ENCODE measurements at regions not wholly inside any gene's neighbourhood (a gene's known extent, or its start where the extent isn't known, plus 50 kb on each side); places are given as distances from the start of the nearest gene placed in this dataset.
"Not testable (repeated sequence)": the region's sequence is repeated elsewhere in the genome, so short reads cannot be mapped to it uniquely, and the experiment has no call there.

- no peak for DNase-seq
These were observed 227.4 kb downstream of the RPAP3 start for GRCh38 chr12:47478426-47478825.

DNA sequence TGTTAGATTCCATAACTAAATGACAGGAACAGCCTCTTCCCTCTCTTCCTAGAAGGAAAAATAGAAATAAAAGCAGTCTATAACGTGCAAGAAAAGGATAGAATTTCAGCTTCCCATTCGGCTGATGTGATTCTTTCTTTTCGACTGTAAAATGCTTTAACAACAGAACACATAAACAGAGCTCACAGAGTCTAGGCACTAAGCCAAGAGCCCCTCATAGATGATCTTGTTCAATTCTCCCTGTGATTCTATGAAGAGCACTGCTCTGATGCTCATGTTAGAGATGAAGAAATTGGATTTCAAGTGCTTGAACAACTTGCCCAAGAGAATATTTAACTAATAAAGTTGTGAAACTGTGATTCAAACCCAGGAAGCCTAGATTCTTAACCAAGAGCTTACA is 232.7 kb downstream of the RPAP3 start:
- DNase-seq = no peak

- DNase-seq = not testable (repeated sequence)
These were observed 235.5 kb downstream of the RPAP3 start for GRCh38 chr12:47470349-47470748.

DNA sequence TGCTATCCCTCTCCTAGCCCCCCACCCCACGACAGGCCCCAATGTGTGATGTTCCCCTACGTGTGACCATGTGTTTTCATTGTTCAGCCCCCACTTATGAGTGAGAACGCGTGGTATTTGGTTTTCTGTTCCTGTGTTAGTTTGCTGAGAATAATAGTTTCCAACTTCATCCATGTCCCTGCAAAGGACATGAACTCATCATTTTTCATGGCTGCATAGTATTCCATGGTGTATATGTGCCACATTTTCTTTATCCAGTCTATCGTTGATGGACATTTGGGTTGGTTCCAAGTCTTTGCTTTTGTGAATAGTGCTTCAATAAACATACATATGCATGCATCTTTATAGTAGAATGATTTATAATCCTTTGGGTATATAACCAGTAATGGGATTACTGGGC is 241.9 kb downstream of the RPAP3 start:
- not testable (repeated sequence) for DNase-seq

- DNase-seq = no peak
These were observed 247.6 kb downstream of the RPAP3 start for GRCh38 chr12:47458279-47458678.

DNA sequence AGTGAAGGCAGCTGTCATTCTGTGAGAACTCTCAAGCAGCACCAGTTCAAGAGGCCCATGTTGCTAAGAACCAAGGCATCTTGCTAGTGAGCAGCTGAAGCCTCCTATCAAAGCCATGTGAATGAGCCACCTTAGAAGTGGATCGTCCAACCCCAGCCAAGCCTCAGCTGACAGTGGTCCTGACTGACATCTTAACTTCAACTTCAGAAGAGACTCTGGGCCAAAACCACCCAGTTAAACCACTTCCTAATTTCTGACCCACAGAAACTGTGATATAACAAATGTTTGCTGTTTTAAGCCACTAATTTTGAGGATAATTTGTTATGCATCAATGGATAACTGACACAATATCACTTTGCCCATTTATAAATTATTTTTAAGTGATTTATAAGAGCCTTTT is 256.0 kb downstream of the RPAP3 start:
- DNase-seq = no peak

DNA sequence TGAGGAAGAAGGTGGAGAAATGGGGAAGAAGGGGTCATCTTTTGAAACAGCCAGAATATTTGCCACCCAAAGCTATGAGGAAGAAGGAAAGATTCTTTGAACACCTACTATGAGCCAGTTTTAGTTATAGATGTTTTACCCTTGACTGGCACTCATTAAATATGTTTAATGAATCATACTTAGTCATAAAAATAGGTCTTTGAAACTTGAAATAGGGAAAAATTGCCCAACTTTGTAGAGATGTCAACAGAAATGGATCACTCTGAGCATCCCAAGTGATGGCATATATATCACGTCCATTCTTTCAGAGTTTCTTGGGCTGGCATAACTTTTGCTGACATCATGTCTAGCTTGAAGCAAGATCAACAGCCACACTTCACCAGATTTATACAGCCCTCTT is 263.5 kb downstream of the RPAP3 start:
- no peak for DNase-seq

DNA sequence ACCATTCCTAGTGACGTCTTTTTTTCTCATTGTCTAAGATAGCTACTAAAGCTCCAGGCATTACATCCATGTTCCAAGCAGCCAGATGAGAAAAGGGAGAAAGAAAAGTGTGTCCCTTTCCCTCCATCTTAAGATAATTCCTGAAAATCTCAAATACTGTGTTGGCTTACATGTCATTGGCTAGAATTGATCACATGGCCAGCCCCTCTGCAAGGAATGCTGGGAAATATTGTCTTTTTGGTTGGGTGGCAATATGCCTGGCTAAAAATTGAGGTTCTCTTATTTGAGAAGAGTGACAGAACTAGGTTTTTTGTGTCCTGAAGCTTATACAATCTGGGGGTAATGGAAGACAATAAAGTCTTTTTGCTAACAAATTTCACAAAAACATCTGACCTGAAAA is 264.3 kb downstream of the RPAP3 start:
- no peak for DNase-seq

DNA sequence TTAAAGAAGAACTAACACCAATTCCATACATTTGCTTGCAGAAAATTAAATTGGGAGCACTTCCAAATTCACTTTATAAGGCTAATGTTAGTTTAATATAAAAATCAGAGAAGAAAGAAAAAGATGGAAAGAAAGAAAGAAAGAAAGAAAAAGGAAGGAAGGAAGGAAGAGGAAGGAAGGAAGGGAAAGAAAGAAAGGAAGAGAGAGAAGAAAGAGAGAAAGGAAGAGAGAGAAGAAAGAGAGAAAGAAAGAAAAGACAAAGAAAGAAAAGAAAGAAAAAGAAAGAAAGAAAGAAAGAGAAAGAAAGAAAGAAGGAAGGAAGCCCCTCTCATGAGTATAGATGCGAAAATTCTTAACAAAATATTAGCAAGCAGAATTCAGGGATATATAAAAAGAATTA is 267.7 kb downstream of the RPAP3 start:
- no peak for DNase-seq

- no peak for DNase-seq
These were observed 268.3 kb downstream of the RPAP3 start for GRCh38 chr12:47437570-47437969.

DNA sequence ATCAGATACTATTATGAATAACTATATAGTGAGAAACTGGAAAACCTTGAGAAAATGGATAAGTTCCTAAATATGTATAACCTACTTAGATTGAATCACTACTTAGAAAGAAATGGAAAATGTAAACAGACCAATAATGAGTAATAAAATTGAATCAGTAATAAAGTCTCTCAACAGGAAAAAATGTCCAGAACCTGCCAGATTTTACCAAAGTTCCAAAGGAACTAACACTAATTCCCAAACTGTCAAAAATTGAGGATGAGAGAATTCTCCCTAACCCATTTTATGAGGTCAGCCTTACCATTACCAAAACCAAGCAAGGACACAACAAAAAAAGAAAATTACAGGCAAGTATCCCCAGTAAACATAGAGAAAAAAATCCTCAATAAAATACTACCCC is 272.0 kb downstream of the RPAP3 start:
- no peak for DNase-seq

DNA sequence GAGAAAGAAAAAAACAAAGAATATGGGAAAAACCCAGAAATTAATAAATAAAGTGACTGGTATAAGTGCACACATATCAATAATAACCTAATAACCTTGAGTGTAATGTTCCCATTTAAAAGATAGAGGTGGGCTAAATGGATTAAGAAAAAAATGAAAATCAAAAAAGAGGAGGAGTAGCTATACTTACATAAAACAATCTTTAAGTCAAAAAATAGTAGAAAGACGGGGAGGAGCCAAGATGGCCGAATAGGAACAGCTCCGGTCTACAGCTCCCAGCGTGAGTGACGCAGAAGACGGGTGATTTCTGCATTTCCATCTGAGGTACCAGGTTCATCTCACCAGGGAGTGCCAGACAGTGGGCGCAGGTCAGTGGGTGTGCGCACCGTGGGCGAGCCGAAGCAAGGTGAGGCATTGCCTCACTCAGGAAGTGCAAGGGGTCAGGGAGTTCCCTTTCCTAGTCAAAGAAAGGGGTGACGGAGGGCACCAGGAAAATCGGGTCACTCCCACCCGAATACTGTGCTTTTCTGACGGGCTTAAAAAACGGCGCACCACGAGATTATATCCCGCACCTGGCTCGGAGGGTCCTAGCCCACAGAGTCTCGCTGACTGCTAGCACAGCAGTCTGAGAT is 279.0 kb downstream of the RPAP3 start:
- not testable (repeated sequence) for DNase-seq

GRCh38 chr12:47422611-47423010 is 283.2 kb downstream of the RPAP3 start:
- DNase-seq = no peak

GRCh38 chr12:47419497-47419896 is 286.3 kb downstream of the RPAP3 start:
- DNase-seq = no peak

- DNase-seq = no peak
These were observed 287.9 kb downstream of the RPAP3 start for GRCh38 chr12:47417955-47418354.

- no peak for DNase-seq
These were observed 288.7 kb downstream of the RPAP3 start for GRCh38 chr12:47417121-47417520.

- DNase-seq = no peak
These were observed 290.8 kb downstream of the RPAP3 start for GRCh38 chr12:47415054-47415453.

GRCh38 chr12:47414511-47414910 is 291.3 kb downstream of the RPAP3 start:
- DNase-seq = no peak

DNA sequence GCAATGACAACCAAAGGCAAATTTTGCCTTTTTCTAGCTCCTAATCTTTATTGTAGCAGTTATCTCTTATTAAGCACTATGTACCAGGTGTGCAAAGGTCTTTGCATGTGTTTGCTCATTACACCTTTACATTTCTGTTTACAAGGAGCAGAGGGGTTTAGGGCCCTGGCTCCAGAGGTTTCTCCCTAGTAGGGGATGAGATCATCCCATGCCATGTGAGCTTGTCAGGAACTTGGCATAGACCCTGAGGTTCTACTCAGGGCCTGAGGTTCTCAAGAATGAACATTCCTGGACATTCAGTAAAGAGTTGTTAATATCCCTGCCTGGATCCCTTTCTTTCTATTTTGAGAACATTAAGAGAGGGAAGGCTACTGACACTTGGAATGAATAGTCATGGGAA is 292.0 kb downstream of the RPAP3 start:
- DNase-seq = peak in 1 of 2 experiments; percentile 4

- DNase-seq = no peak
These were observed 293.1 kb downstream of the RPAP3 start for GRCh38 chr12:47412601-47413236.

DNA sequence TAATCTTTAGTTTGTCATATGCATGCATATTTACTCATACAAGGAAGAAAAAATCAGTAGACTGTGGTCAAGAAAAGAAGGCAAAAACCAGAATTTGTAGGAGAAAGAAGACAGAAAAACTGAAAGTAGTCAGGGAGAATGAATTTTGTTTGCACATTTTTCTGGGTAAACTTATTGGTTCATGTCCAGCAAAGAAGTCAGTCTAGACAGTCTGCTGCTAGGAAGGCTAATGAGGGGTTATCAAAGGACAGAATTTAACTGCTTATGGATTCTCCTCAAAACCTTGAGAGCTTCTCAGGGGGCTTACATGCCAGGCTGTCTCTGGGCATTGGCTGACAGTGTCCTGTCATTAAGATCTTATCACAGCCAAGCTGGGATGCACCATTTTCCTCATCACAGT is 293.9 kb downstream of the RPAP3 start:
- DNase-seq = no peak

DNA sequence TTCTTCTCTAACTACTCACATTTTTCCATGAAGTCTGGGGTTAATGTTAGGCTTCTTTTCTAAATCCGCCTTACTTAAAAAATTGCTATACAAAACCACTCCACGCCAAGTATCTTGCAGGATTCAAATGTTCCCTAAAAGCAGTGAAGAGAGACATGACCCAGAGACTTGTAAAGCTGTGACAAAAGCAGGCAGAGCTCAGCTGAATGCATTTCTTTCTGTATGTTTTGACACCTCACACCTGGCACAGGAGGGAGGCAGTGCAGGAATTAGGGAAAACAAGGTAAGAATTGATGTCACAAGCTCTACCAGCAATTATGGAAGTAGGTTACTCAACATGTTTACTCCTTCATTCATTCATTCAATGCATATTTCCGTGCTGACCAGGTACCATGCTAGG is 295.0 kb downstream of the RPAP3 start:
- no peak for DNase-seq

- no peak for DNase-seq
These were observed 295.4 kb downstream of the RPAP3 start for GRCh38 chr12:47410383-47410782.

GRCh38 chr12:47409310-47409987 is 296.4 kb downstream of the RPAP3 start:
- no peak for DNase-seq
